SK-N-SH treated with all-trans-retinoic acid at 6 μM for 48 hours (cell line): ENCODE measurements at regions not wholly inside any gene's neighbourhood (a gene's known extent, or its start where the extent isn't known, plus 50 kb on each side); places are given as distances from the start of the nearest gene placed in this dataset.
"Not testable (repeated sequence)": the region's sequence is repeated elsewhere in the genome, so short reads cannot be mapped to it uniquely, and the experiment has no call there.

Source experiments
- ARNTL ChIP-seq: fragments of 450-650 bp; formaldehyde crosslinking; IDR thresholded peaks from 2 replicates; pipeline ENCODE4 v1.5.0; 2020; ENCODE audit warnings: low read depth, mild to moderate bottlenecking, moderate library complexity, borderline replicate concordance
- ISL1 ChIP-seq: fragments of 250-450 bp; sonication (Bioruptor Pico); IDR thresholded peaks from 2 replicates; pipeline ENCODE4 v2.1.2; 2022; ENCODE audit warnings: mild to moderate bottlenecking, moderate library complexity
- OSR1 ChIP-seq: fragments of 250-450 bp; sonication (Bioruptor Pico); IDR thresholded peaks from 2 replicates; pipeline ENCODE4 v1.8.0; 2022; ENCODE audit warnings: moderate library complexity, mild to moderate bottlenecking, inconsistent platforms
- ZFP30 ChIP-seq: fragments of 450-650 bp; formaldehyde crosslinking; IDR thresholded peaks from 2 replicates; pipeline ENCODE4 v1.5.0; 2022; ENCODE audit warnings: mild to moderate bottlenecking, moderate library complexity
- TF ChIP-seq, protein P1 (sequence below): fragments of 250-450 bp; sonication (Bioruptor Pico); IDR thresholded peaks from 2 replicates; pipeline ENCODE4 v1.8.0; 2020; ENCODE audit warnings: mild to moderate bottlenecking, moderate library complexity, borderline replicate concordance
- TF ChIP-seq, protein P2 (sequence below): fragments of 250-450 bp; sonication (Bioruptor Pico); IDR thresholded peaks from 2 replicates; pipeline ENCODE4 v1.5.1; 2021; ENCODE audit warnings: mild to moderate bottlenecking, moderate library complexity

DNA sequence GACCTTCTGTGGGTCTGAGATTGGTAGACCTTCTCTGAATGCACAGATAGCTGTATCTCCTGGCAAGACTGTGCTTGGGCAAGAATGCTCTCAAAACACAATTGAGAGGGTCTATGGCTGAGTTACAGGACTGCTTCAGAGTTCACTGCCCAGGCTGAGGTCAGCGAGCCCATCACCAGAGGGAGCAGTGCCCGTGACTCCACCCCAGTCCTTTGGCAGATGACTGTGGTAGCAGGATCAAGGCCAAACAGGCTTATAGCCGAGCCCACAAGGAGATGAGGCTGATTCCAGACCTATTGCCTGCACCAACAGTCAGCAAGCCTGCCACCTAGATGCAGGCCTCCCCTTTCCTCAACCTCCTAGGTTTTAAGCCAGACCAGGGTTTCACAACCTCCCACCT is 89.4 kb downstream of the CHRFAM7A start:
- TF ChIP-seq, protein P1, sequence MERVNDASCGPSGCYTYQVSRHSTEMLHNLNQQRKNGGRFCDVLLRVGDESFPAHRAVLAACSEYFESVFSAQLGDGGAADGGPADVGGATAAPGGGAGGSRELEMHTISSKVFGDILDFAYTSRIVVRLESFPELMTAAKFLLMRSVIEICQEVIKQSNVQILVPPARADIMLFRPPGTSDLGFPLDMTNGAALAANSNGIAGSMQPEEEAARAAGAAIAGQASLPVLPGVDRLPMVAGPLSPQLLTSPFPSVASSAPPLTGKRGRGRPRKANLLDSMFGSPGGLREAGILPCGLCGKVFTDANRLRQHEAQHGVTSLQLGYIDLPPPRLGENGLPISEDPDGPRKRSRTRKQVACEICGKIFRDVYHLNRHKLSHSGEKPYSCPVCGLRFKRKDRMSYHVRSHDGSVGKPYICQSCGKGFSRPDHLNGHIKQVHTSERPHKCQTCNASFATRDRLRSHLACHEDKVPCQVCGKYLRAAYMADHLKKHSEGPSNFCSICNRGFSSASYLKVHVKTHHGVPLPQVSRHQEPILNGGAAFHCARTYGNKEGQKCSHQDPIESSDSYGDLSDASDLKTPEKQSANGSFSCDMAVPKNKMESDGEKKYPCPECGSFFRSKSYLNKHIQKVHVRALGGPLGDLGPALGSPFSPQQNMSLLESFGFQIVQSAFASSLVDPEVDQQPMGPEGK (CRISPR knock-in tag), result not testable (repeated sequence)
- TF ChIP-seq, protein P2, sequence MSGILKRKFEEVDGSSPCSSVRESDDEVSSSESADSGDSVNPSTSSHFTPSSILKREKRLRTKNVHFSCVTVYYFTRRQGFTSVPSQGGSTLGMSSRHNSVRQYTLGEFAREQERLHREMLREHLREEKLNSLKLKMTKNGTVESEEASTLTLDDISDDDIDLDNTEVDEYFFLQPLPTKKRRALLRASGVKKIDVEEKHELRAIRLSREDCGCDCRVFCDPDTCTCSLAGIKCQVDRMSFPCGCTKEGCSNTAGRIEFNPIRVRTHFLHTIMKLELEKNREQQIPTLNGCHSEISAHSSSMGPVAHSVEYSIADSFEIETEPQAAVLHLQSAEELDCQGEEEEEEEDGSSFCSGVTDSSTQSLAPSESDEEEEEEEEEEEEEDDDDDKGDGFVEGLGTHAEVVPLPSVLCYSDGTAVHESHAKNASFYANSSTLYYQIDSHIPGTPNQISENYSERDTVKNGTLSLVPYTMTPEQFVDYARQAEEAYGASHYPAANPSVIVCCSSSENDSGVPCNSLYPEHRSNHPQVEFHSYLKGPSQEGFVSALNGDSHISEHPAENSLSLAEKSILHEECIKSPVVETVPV (CRISPR knock-in tag), result not testable (repeated sequence)
- TF ChIP-seq ZFP30 (CRISPR knock-in tag); ISL1; ARNTL (CRISPR knock-in tag); OSR1 (CRISPR knock-in tag): not testable (repeated sequence)
